CD14-positive monocyte (primary cell): ENCODE measurements at regions not wholly inside any gene's neighbourhood (a gene's known extent, or its start where the extent isn't known, plus 50 kb on each side); places are given as distances from the start of the nearest gene placed in this dataset.

Experiments used
- DNase-seq, 3 donors: peaks; one replicate each; pipeline ENCODE4 v3.0.0-alpha.2; 2011 to 2022
- H2AFZ ChIP-seq: 2 replicates; pipeline ENCODE4 v1.6.0; 2012; ENCODE audit warnings: mild to moderate bottlenecking, low read depth, low read length, inconsistent platforms; ENCODE audit not compliant: insufficient read depth, poor library complexity, severe bottlenecking
- H3K27ac ChIP-seq, 2 donors: 1 replicate in 1 of 2; 2 replicates in 1 of 2; pipeline ENCODE4 v1.5.1; 2012 to 2013; ENCODE audit warnings: low read length in 2 of 2, control low read depth in 1 of 2, inconsistent platforms in 1 of 2, low read depth in 1 of 2, mild to moderate bottlenecking in 1 of 2
- H3K27me3 ChIP-seq, 2 donors: one replicate each; pipeline versions ENCODE4 v1.6.0 to v1.6.1; 2011 to 2013; ENCODE audit warnings: low read length in 2 of 2; ENCODE audit not compliant: control insufficient read depth in 2 of 2, insufficient read depth in 2 of 2
- H3K36me3 ChIP-seq, 2 donors: replicated peaks in 1 of 2; 1 replicate in 1 of 2; 2 replicates in 1 of 2; pipeline versions ENCODE4 v1.5.1 to v1.6.1; 2012 to 2013; ENCODE audit warnings: low read length in 2 of 2, control low read depth in 1 of 2, inconsistent platforms in 1 of 2, mild to moderate bottlenecking in 1 of 2; ENCODE audit not compliant: insufficient read depth in 2 of 2, control insufficient read depth in 1 of 2
- H3K4me1 ChIP-seq, 2 donors: 1 replicate in 1 of 2; 2 replicates in 1 of 2; pipeline versions ENCODE4 v1.5.1 to v1.6.1; 2012 to 2013; ENCODE audit warnings: low read length in 2 of 2, control low read depth in 1 of 2, inconsistent platforms in 1 of 2, mild to moderate bottlenecking in 1 of 2, moderate library complexity in 1 of 2; ENCODE audit not compliant: insufficient read depth in 2 of 2, control insufficient read depth in 1 of 2
- H3K4me2 ChIP-seq: replicated peaks from 2 replicates; pipeline ENCODE3; 2012; ENCODE audit warnings: low read length, moderate library complexity, mild to moderate bottlenecking; ENCODE audit not compliant: poor library complexity, severe bottlenecking; ENCODE audit errors: extremely low read depth
- H3K4me3 ChIP-seq, 3 experiments: fragments of 200-600 bp in 1 of 3; sonication (generic) in 1 of 3; replicated peaks in 1 of 3; 1 replicate in 2 of 3; 2 replicates in 1 of 3; pipeline ENCODE4 v1.5.1; 2011 to 2013; ENCODE audit warnings: low read length in 3 of 3, mild to moderate bottlenecking in 3 of 3, control low read depth in 2 of 3, low read depth in 2 of 3, inconsistent platforms in 1 of 3, moderate library complexity in 1 of 3
- H3K79me2 ChIP-seq: 2 replicates; pipeline ENCODE4 v1.6.0; 2012; ENCODE audit warnings: mild to moderate bottlenecking, control low read depth, inconsistent platforms, low read length, moderate library complexity; ENCODE audit not compliant: insufficient read depth
- H3K9ac ChIP-seq: 2 replicates; pipeline ENCODE4 v1.6.0; 2017; ENCODE audit warnings: low read length, mild to moderate bottlenecking; ENCODE audit not compliant: insufficient read depth, poor library complexity, severe bottlenecking
- H3K9me3 ChIP-seq, 2 donors: replicated peaks in 1 of 2; 1 replicate in 1 of 2; 2 replicates in 1 of 2; pipeline versions ENCODE4 v1.5.1 to v1.6.1; 2012 to 2013; ENCODE audit warnings: low read length in 2 of 2, control low read depth in 1 of 2; ENCODE audit not compliant: control insufficient read depth in 1 of 2, insufficient read depth in 1 of 2
- H4K20me1 ChIP-seq: 2 replicates; pipeline ENCODE4 v1.6.0; 2012; ENCODE audit warnings: mild to moderate bottlenecking, low read length, control low read depth, moderate library complexity; ENCODE audit not compliant: insufficient read depth
- H3K27ac Mint-ChIP-seq, 7 donors: one replicate each; pipeline ENCODE4 v1.8.0; 2020; ENCODE audit warnings: mild to moderate bottlenecking in 7 of 7, mixed read lengths in 7 of 7, moderate library complexity in 6 of 7, inconsistent platforms in 2 of 7
- H3K27me3 Mint-ChIP-seq, 3 donors: one replicate each; pipeline ENCODE4 v1.8.0; 2021 to 2022; ENCODE audit warnings: low read depth in 3 of 3, mild to moderate bottlenecking in 3 of 3, mixed read lengths in 3 of 3, moderate library complexity in 3 of 3, inconsistent platforms in 1 of 3
- H3K36me3 Mint-ChIP-seq, 2 donors: one replicate each; pipeline ENCODE4 v1.8.0; 2020; ENCODE audit warnings: mixed read lengths in 2 of 2, inconsistent platforms in 1 of 2, mild to moderate bottlenecking in 1 of 2
- H3K4me1 Mint-ChIP-seq: one replicate; pipeline ENCODE4 v1.8.0; 2020; ENCODE audit warnings: mild to moderate bottlenecking, mixed read lengths
- H3K4me3 Mint-ChIP-seq, 2 donors: one replicate each; pipeline ENCODE4 v1.8.0; 2020; ENCODE audit warnings: mild to moderate bottlenecking in 2 of 2, mixed read lengths in 2 of 2, moderate library complexity in 1 of 2
- H3K9me3 Mint-ChIP-seq, 7 donors: one replicate each; pipeline ENCODE4 v1.8.0; 2020 to 2022; ENCODE audit warnings: mixed read lengths in 7 of 7, mild to moderate bottlenecking in 6 of 7, moderate library complexity in 6 of 7, inconsistent platforms in 2 of 7
- CTCF ChIP-seq: fragments of 200-600 bp; IDR thresholded peaks from one replicate; pipeline ENCODE4 v1.8.0; 2022; ENCODE audit warnings: antibody characterized with exemption, mild to moderate bottlenecking
- WGBS: methylation state at CpG from one replicate; pipeline ENCODE4 v1.1.5; 2013; ENCODE audit warnings: missing lambda C conversion rate; ENCODE audit not compliant: insufficient coverage; 5-methylcytosine and 5-hydroxymethylcytosine counted together
- intact Hi-C, 2 donors: fragments of 100-400 bp; cut with micrococcal nuclease; formaldehyde crosslinking; loops; one replicate each; pipeline versions ENCODE4 v1.15.0 to v1.15.1; 2023

- Mint-ChIP-seq H3K27ac (peak overlapping the region in 1 of 7 donors; percentile 13), H3K36me3 (no peaks in the 10 kb centered on the region), H3K27me3 (peaks cover 0 to 2% (median 2%) of the 10 kb centered on the region in 3 donors), H3K9me3 (peaks cover 0 to 2% (median 0%) of the 10 kb centered on the region in 7 donors), H3K4me1 (peaks cover 2% of the 10 kb centered on the region), H3K4me3 (no peak overlapping the region)
- Histone ChIP-seq H4K20me1 (no peaks in the 10 kb centered on the region), H2AFZ (no peak overlapping the region), H3K4me1 (no peaks in the 10 kb centered on the region), H3K36me3 (no peaks in the 10 kb centered on the region), H3K9me3 (no peaks in the 10 kb centered on the region), H3K27ac (no peak overlapping the region), H3K9ac (no peak overlapping the region), H3K79me2 (no peaks in the 10 kb centered on the region), H3K27me3 (no peaks in the 10 kb centered on the region), H3K4me2 (no peak overlapping the region), H3K4me3 (no peak overlapping the region)
- DNase-seq = no peak
- 78% methylated on average over 1 of the region's 3 CpGs for WGBS
- TF ChIP-seq CTCF = no peak
- intact Hi-C loops = no loop called here
Observed at GRCh38 chr13:39274739-39275325, 236.6 kb downstream of the NHLRC3 start.

GRCh38 chr13:39279077-39279476 is 240.8 kb downstream of the NHLRC3 start:
- Histone ChIP-seq H3K9ac (no peak overlapping the region), H3K4me2 (no peak overlapping the region), H3K4me1 (no peaks in the 10 kb centered on the region), H4K20me1 (no peaks in the 10 kb centered on the region), H2AFZ (no peak overlapping the region), H3K36me3 (no peaks in the 10 kb centered on the region), H3K4me3 (no peak overlapping the region), H3K27ac (no peak overlapping the region), H3K9me3 (no peaks in the 10 kb centered on the region), H3K27me3 (no peaks in the 10 kb centered on the region), H3K79me2 (no peaks in the 10 kb centered on the region)
- H3K36me3 Mint-ChIP-seq = no peaks in the 10 kb centered on the region
- intact Hi-C loops = no loop called here
- no peak for TF ChIP-seq CTCF
- DNase-seq = no peak
- H3K27me3 Mint-ChIP-seq = peaks cover 0 to 2% (median 0%) of the 10 kb centered on the region in 3 donors
- WGBS = no CpG with 5 or more reads among the region's 2 CpGs
- H3K27ac Mint-ChIP-seq = no peak overlapping the region
- peaks cover 4% of the 10 kb centered on the region for H3K4me1 Mint-ChIP-seq
- H3K4me3 Mint-ChIP-seq = no peak overlapping the region
- H3K9me3 Mint-ChIP-seq = peaks cover 0 to 7% (median 2%) of the 10 kb centered on the region in 7 donors
